Tibial artery (tissue), 4 donors: ENCODE measurements at regions not wholly inside any gene's neighbourhood (a gene's known extent, or its start where the extent isn't known, plus 50 kb on each side); places are given as distances from the start of the nearest gene placed in this dataset.
"Not testable (repeated sequence)": the region's sequence is repeated elsewhere in the genome, so short reads cannot be mapped to it uniquely, and the experiment has no call there.

ENCODE experiments used
- DNase-seq, 2 donors: peaks; one replicate each; pipeline ENCODE4 v3.0.0-alpha.2; 2019
- H3K27ac ChIP-seq, 2 donors: fragments of 200-600 bp; sonication (generic) in 1 of 2; 1 replicate in 1 of 2; 2 replicates in 1 of 2; pipeline ENCODE4 v1.5.1; 2018 to 2019; ENCODE audit warnings: mild to moderate bottlenecking in 1 of 2
- H3K27me3 ChIP-seq, 2 donors: fragments of 200-600 bp; sonication (generic) in 1 of 2; one replicate each; pipeline versions ENCODE4 v1.5.1 to v1.6.0; 2016 to 2019
- H3K36me3 ChIP-seq, 3 donors: fragments of 200-600 bp; sonication (generic) in 2 of 3; one replicate each; pipeline ENCODE4 v1.5.1; 2016 to 2019; ENCODE audit warnings: mild to moderate bottlenecking in 2 of 3
- H3K4me1 ChIP-seq, 4 donors: fragments of 200-600 bp; sonication (generic) in 2 of 4; 1 replicate in 3 of 4; 2 replicates in 1 of 4; pipeline ENCODE4 v1.5.1; 2016 to 2019
- H3K4me3 ChIP-seq, 2 donors: fragments of 200-600 bp; sonication (generic) in 1 of 2; 1 replicate in 1 of 2; 2 replicates in 1 of 2; pipeline ENCODE4 v1.5.1; 2018 to 2019; ENCODE audit warnings: mild to moderate bottlenecking in 2 of 2
- H3K9me3 ChIP-seq, 3 donors: fragments of 200-600 bp; sonication (generic) in 1 of 3; one replicate each; pipeline ENCODE4 v1.5.1; 2016 to 2019
- CTCF ChIP-seq, 2 experiments: fragments of 200-600 bp in 1 of 2; fragments of 450-650 bp in 1 of 2; IDR thresholded peaks; one replicate each; pipeline ENCODE4 v1.5.1; 2017 to 2019; ENCODE audit warnings: antibody characterized with exemption in 2 of 2, mild to moderate bottlenecking in 1 of 2, moderate library complexity in 1 of 2
- intact Hi-C: fragments of 100-400 bp; cut with DNase I; formaldehyde crosslinking; loops from one replicate; pipeline ENCODE4 v1.15.0; 2023; ENCODE audit warnings: low total_unique reads

DNA sequence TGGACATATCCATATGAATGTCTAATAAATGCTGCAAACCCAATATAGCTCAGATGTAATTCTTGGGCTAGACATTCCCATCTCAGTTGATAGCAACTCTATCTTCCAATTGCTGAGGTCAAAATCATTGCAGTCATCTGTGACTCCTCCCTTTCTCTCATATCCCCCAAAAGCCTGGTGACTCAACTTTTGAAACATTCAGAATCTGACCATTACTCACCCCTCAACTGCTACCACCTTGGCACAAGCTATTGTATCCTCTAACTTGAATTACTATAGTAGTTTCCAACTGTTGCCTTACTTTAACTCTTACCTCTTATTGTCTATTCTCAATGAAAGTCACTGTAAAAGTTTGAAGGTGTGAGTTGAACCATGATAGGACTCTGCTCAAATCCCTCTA is 600.1 kb upstream of the RGMB start:
- intact Hi-C loops: no loop called here
- TF ChIP-seq CTCF (IDR thresholded peaks at IDR 0.05): no peak
- DNase-seq: no peak
- Histone ChIP-seq H3K4me1 (no peaks in the 10 kb centered on the region), H3K27ac (no peak overlapping the region), H3K9me3 (no peaks in the 10 kb centered on the region), H3K36me3 (no peaks in the 10 kb centered on the region), H3K27me3 (no peaks in the 10 kb centered on the region), H3K4me3 (no peak overlapping the region)

GRCh38 chr5:98175474-98175873 is 598.0 kb upstream of the RGMB start:
- Histone ChIP-seq H3K4me3 (no peak overlapping the region), H3K27me3 (no peaks in the 10 kb centered on the region), H3K27ac (no peak overlapping the region), H3K36me3 (no peaks in the 10 kb centered on the region), H3K9me3 (no peaks in the 10 kb centered on the region), H3K4me1 (no peaks in the 10 kb centered on the region)
- intact Hi-C loops: no loop called here
- no peak for TF ChIP-seq CTCF (IDR thresholded peaks at IDR 0.05)
- no peak for DNase-seq

- H3K27ac ChIP-seq: no peak overlapping the region
- H3K9me3 ChIP-seq: no peaks in the 10 kb centered on the region
- no peak for DNase-seq
- no peaks in the 10 kb centered on the region for H3K36me3 ChIP-seq
- H3K4me3 ChIP-seq: no peak overlapping the region
- intact Hi-C loops: no loop called here
- TF ChIP-seq CTCF (IDR thresholded peaks at IDR 0.05): no peak
- H3K27me3 ChIP-seq: no peaks in the 10 kb centered on the region
- no peaks in the 10 kb centered on the region for H3K4me1 ChIP-seq
Measured at GRCh38 chr5:98179791-98180755, 593.4 kb upstream of the RGMB start.

GRCh38 chr5:98186128-98186527 is 587.3 kb upstream of the RGMB start:
- Histone ChIP-seq H3K4me3 (no peak overlapping the region), H3K27me3 (no peaks in the 10 kb centered on the region), H3K27ac (no peak overlapping the region), H3K4me1 (no peaks in the 10 kb centered on the region), H3K36me3 (no peaks in the 10 kb centered on the region), H3K9me3 (no peaks in the 10 kb centered on the region)
- intact Hi-C loops: no loop called here
- no peak for DNase-seq
- TF ChIP-seq CTCF (IDR thresholded peaks at IDR 0.05): no peak

DNA sequence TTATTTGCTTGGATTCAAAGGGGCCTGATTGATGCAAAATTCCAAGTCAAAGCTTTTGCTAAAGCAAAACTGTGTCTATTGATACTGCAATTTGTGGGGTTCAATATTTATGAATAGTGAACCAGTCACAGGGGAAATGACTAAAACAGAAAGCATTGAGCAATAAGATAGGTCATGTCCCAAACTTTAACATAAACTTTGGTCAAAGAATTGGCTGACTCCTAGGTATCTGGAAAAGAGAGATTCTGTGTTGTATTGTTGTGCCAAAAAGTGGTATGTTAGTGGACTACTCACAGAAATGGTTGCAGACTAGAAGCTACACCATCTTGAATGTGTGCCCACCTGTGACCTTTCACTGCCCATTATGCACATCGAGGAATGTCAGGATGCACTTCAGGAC is 585.5 kb upstream of the RGMB start:
- Histone ChIP-seq H3K4me1 (no peaks in the 10 kb centered on the region), H3K4me3 (no peak overlapping the region), H3K36me3 (no peaks in the 10 kb centered on the region), H3K9me3 (no peaks in the 10 kb centered on the region), H3K27me3 (no peaks in the 10 kb centered on the region), H3K27ac (no peak overlapping the region)
- intact Hi-C loops: no loop called here
- no peak for TF ChIP-seq CTCF (IDR thresholded peaks at IDR 0.05)
- DNase-seq: no peak

DNA sequence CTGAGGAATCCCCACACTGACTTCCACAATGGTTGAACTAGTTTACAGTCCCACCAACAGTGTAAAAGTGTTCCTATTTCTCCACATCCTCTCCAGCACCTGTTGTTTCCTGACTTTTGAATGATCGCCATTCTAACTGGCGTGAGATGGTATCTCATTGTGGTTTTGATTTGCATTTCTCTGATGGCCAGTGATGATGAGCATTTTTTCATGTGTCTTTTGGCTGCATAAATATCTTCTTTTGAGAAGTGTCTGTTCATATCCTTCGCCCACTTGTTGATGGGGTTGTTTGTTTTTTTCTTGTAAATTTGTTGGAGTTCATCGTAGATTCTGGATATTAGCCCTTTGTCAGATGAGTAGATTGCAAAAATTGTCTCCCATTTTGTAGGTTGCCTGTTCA is 583.1 kb upstream of the RGMB start:
- H3K9me3 ChIP-seq, H3K36me3 ChIP-seq, H3K4me1 ChIP-seq, H3K4me3 ChIP-seq, H3K27ac ChIP-seq, intact Hi-C loops, DNase-seq, H3K27me3 ChIP-seq: not testable (repeated sequence)
